Activated T-cell treated with anti-CD3 and anti-CD28 coated beads for 4 hours (primary cell): ENCODE measurements at regions not wholly inside any gene's neighbourhood (a gene's known extent, or its start where the extent isn't known, plus 50 kb on each side); places are given as distances from the start of the nearest gene placed in this dataset.

ENCODE experiments used
- DNase-seq: peaks from one replicate; pipeline ENCODE4 v3.0.0-alpha.2; 2020

DNA sequence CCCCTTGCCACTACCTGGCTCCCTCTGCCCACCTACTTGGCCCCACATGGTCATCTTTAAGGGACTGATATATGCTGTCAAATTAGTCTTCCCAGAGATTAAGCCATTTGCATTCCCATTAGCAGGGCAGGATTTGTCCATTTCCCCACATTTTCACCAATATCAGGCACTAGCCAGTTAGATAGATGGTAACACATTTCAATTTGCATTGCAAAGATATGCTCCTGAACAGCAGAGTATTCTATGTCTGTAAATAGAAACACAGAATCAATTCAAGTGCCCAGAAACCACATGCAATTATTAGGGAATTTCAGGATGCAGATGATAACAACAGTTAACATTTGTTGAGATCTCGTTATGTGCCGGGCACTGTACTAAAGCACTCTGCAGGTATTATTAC, 92.6 kb upstream of the IL12B start:
- no peak for DNase-seq

DNA sequence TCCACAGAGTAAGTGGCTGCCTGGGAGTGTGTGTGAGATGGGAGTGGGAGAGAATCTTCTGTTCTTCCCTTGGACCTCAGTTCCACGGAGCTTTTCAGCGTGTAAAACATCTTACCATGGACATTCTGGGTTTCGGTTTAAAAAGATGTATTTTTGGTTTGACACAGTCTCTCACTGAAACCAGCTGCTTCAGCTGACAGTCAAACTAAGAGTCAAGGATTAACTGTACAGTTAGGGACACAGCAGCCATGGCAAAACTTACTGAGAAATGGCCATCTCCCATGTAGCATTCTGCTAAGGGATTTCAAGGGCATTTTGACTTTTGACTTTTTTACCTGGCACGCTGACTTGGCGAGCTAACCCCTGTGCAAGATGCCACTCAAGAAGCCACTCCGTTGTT, 93.8 kb upstream of the IL12B start:
- no peak for DNase-seq

DNA sequence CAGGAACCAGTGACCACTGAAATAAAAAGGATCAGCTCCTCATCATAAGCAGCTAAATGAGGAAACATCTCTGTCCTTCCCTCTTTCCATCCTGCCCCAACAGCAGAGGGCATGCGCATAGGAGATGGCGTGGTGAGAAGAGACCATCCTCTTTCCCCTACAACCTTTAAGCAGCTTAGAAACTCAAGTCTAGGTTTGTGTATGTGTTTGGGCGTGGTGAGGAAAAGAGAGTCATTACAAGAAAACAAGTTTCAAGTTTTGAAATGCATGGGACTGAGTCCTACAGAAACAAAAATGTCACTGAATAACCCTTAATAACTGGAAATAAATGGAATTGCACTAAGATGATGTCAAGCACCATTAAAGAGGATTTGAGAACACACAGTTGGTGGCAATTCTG, 96.4 kb upstream of the IL12B start:
- no peak for DNase-seq

DNA sequence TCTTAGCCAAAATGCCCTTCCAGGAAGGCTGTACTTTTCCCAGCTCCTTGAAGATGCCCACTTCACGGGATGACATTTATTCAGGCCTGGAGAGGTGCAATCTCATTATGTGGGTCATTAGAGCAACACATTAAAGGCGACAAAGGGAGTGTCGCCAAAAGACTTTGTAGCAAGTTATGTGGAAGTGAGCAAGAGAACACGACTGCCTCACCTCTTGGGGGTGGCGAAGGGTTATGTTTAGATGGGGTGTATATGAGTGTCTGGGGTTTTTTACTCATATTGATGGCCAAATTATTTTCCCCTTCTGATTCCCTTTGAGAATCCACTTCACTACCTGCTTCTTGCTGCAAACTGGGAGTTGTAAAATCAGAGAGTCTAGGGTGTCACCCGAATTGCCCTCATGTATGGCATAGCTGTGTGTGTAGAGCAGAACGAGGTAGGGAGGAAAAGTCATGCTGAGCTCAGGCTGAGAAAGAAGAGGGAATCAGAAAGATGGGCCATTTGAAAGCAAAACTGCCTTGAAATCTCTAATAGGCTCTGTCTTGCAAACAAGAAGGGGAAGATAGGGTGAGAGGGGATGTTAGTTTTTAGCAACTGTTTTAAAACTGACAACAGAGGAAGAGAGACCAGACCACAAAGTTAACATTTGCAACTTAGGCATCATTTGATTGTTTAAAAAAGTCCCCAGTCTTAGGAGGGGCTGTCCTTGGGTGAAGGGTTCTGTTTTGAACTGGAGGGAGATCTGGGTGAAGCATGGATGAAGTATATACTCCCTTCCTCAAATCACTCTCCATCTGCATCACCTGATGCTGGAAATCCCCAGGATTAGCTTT, 97.1 kb upstream of the IL12B start:
- DNase-seq, result no peak

DNA sequence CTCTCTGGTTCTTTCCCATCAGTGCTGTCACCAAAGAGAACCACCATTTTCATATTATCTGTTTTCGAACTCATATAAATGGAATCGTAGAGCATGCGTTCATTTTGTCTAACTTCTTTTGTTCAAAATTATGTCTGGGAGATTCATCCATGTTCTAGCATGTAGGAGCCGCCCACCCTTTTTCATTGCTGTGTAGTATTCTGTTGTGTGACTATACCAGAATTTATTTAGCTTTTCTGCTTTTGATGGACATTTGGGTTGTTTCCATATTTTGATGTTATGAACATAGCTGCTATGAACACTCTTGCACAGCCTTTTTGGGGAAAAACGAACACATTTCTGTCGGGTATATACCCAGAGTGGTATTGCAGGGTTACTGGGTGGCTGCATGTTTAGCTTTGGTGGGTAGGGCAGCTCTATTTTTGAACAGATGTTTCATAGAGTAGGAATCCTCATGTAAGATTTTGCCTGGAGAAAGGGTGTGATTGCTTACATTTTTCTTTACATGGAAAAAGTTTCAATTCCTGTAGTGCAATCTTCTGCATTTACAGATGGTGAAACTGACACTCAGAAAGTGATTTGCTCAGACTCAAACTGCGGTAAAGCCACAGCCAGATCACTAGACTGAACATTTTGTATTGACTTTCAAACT, 100.2 kb upstream of the IL12B start:
- DNase-seq, result no peak

DNA sequence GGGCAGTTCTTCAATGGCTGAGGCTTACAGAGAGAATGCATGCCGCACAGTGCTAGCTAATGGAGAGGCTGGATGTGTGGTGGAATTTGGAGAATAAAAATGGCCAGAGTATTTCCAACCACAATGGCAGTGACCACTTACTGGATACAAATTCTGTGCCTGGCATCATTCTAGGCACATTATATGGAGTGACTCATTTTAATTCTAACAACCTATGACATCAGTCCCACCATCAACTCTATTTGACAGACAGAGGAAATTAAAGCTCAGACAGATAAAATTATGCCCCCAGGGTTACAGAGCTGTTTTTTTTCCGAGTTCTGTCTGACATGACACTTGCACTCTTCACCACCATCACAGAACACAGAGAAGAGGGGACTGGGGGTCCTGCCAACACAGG, 105.6 kb upstream of the IL12B start:
- no peak for DNase-seq

DNA sequence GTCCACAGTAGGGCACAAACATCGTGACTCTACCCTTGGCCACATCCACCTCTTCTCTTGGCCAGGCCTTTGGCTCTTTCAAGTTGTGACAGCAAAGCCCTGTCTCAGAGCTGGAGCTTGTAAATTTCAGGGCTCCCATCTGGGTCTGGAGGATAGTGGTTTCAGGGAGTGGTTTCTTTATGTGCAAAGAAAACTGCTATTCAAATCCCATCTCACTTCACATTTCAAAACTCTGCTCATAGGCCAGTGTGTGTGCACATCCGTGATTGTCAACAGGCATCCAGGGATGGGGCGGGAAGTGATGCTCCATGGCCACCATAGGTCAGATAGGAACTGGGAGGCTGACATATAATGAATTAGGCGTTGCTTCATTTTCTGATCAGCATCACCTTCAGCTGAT, 107.8 kb upstream of the IL12B start:
- DNase-seq, result no peak

DNA sequence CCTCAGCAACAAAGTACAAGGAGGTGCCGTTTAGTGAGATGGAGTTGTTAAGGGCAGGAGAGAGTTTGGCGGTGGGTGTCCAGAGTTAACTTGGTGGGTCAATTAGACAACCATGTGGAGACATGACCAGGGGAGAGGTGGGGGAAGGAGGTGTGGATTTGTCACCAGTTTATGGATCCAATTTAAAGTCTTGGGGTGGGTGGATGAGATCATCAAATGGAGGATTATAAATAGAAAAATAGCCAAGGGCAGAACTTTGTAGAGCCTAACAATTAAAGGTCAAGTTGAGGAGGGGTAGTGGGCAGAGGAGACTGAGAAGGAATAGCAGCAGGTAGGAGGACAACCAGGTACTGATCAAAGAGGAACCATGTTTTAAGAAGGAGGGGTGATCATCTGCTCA, 108.7 kb upstream of the IL12B start:
- no peak for DNase-seq

DNA sequence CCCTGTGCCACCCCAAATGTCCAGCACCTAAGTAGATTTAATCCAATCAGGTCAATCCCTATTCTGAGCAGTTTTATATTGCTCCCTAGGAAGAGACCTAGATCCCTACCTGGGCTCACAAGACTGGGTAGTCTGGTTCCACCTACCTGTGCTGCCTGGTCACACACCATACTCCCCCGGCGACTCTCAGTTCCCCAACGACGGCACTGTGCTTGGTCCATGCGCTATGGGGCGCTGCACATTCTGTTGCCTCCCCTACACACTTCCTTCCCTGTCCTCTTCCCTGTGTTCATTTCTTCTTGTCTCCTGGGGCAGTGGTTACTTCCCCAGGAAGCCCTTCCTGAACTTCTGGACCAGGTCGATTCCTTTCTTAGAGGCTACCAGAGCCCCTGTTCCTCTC, 109.9 kb upstream of the IL12B start:
- DNase-seq, result no peak

DNA sequence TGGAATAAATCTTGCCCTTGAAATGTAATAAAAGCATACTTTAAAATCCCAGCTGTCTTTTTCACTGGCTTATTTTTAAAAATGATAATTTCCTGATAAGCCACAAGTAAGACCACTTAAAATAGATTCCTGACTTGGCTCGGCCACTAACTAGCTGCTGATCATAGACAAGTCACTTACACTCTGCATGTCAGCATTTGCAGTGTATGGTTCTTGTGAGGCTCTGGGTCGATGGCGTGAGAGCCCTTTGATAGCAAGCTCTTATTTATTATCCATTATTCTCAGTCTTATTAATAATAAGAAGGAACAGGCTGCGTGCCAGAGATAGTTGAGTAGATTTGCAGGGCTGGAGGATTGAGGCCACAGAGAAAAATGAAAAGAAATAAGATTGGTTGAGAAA, 110.7 kb upstream of the IL12B start:
- no peak for DNase-seq

DNA sequence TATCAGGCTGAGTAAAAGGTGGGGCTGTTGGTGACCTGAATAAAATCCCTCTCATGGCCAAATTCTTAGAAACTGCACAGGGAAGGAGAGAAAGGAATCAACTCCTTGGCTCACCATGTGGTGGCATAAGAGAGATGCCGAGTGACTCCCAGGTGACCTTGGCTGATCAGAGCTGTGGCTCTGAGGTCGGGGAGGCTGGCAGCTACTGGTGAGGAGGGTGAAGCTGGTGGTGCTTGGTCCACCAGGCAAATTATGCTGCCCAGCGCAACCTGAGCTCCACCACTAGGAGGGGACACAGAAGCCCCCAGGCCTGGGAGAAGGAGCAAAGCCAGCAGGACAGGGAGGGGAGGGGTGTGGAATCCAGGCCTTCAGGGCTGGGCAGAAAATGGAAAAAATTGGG, 111.2 kb upstream of the IL12B start:
- no peak for DNase-seq

DNA sequence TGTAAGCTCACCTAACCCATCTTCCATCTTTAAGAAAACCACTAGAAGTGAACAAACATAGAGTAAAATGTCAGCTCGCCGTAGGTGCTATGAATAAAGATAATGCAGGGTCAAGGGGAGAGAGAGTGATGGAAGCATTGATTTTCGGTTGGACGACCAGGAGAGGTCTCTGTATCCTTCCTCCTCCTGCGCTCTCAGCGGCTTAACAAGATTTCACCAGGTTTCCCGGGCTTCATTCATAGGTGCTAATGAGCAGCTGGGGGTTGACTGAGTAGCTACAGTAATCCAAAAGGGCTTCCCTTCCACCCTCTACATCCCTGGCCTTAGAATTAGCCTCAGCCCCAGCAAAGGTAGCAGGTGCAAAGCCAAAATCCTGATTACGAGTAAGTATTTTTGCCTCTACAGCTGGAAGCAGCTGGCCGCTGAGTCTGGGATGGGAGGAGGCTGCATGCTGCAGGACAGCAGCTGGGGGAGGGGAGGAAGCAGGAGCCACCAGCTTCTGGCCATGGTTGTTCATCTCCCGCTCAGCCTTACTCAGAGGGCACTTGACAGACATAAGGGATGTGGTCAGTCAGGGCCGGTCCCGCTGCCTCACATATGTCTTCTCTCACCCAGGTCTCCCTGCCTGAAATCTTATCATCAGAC, 112.0 kb upstream of the IL12B start:
- no peak for DNase-seq

DNA sequence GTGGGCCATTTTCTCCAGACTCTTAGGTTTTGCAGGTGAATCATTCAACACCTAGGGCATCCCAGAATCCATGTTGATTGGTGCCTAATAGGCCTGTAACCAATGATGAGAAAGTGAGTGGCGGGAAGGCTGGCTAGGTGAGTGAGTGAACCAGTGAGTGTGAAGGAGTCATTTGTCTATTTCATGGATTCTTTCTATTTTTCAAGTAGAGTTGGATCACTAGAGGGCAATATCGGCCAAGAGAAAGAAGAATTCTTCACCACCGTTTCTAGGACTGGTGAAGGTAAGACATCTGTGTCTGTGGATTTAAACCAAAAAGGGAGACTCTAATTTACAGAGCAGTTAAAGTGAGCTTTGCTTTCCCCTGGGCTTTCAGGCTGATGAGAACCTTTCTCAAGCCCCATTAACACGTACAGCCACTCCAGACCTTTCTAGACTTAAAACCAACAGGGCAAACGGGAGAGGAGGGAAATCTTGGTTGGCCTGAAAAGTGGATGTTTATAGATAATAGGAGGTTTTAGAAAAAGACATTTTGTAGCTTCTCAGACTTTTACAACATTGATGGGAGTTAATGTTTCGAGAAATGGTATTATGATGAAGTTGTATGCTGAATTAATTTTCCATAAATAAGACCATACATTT, 114.3 kb upstream of the IL12B start:
- no peak for DNase-seq

DNA sequence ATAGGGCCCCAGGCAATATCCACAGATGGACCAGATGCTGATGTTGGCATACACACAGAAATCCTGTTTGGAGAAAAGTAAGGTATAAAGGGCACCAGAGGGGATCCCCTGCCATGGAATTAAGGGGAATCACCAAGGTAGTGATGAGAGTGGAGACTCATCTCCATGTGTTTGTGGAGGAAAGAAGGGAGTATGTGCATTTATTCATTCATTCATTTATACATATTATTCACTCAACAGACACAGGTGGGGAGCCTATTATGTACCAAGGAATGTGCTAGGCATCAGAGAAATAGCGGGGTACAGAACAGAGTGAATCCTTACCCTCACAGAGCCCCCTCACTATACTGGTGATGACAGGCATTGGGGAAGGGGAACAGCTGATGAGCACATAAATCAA, 116.8 kb upstream of the IL12B start:
- no peak for DNase-seq

DNA sequence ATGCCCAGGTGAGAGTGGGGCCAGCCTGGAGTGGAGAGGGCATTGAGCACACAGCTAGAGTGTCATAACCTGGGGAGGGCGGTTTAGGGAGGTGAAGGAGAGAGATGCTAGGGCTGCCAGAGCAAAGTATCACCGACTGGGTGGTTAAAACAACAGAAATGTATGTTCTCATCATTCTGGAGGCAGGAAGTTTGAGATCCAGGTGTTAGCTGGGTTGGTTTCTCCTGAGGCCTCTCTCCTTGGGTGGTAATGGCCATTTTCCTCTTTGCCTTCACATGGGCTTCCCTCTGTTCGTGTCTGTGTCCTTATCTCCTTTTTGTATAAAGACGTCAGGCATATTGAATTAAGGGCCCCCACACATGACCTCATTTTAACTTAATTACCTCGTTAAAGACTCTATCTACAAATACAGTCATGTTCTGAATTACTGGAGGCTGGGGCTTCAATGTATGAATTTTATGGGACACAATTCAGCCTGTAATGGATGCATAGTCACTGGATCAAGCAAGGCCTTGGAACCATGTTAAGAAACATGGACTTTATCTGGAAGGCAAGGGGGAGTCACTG, 118.6 kb upstream of the IL12B start:
- no peak for DNase-seq

DNA sequence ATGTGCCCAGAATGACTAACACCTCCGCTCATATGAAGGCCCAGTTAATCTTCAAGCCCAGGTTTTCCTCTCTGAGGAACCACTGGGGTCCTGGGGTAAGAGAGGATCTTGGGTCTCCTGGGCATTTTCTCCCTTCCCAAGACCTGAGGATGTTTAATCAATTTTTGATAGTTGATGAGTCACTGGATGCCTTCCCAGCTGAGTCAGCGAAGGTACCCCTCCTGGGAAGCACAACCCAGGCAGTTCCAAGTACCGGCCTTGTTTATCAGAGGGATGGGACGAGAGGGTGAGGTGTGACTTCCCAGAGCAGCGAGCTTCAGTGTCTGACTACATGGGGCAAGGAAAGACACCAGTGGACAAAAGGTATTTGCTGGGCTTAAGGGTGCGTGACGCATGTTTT, 119.6 kb upstream of the IL12B start:
- DNase-seq, result no peak

DNA sequence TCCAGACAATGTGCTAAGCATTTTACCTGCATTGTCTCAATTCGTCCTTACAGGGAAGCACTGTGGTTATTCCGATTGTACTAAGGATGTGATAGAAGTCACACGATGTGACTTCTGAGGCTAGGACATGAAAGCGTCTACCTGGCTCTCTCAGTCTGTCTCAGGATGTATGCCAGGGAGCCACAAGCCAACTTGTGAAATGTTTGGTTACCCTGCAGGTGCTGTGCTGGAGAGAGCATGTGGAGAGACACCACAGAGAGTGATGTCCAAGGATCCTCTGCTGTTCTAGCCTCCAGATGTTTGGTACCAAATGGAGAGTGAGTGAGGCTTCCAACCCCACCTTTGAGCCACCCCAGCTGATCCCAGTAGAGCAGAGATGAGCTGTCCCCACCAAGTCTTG, 120.1 kb upstream of the IL12B start:
- DNase-seq, result no peak

DNA sequence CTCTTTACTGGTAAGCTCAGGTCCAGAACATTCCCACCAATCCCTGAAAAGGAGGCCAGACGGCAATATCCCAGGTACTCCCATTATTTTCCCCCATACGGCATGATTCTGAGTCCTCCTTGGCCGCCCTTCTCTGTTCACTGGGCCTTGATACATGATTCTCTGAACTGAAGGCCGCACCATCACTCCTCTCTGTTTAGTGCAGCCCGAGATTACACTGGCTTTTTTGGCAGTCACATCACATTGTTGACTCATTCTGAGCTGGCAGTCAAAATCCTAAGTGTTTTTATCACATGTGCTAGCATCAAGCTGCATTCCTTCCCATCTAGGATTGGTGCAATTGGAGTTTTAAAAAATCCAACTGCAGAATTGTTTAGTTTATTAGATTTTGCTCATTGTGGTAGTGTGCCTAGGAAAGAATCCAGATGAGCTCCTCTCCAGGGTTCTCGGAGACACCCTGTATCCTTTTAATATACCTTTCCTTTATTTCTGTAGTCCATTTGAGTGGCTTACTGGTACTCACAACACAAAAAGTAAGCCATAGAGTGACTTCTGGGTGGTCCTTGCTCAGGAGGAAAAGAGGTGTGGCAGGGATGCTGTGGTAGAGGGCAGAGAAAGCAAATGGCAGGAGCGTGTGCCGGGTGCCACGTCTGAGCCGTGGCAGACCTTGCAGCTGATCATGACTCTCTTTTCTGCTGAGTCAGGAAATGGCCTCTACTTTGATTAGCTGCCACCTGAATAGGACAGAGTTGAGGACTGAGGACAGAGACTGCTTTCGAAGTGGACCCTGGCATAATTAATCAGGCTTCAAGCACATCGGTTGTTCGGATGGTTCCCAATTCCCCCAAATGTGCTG, 121.1 kb upstream of the IL12B start:
- DNase-seq, result no peak

DNA sequence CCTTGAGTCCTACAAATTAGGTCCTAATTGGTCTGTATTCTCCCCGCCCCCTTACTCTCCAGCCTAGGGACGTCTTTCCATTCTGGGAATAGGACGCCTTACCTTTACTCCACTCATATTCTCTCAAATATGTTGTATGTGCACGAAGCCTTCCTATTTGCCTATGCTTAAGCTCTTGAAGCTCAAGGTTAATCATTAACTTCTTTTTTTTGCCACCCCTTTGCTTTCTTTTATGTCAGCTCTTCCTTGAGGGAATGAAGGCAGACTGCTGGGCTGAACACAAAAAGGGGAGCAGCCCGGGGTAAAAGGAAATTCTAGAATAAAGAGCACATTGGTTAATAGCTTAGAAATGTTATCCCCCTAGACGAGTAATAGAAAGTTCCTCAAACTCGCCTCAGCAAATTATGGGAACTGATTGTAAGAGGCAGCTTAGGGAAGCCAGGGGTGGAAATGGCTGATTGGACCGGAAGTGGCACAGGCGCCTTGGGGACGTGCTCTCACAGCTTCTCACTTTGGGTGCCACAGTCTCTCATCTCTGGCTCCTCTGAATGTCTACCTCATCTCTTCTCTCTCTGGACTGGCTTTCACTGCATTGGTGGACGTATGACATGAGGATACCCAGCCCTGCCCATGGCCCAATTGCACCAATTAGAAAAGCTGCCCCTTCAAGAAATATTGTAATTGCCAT, 122.3 kb upstream of the IL12B start:
- DNase-seq, result no peak

DNA sequence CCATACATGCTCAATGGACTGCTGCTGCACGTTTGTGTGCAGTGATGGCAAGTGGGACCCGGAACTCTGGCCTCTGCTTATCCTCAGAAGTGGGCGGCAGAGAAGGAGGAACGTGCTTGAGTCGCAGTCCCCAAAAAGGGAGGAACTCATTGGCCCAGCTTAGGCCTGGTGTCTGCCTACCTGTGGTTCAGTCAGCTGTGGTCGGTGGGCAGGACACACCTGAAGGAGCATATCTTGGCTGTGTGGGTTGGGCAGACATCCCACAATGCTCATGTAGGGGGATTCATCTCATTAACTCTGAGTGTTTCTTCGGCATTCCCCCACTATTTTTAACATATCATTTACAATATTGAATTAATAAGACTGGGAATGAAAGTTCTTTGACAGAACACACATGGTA, 122.9 kb upstream of the IL12B start:
- DNase-seq, result no peak

DNA sequence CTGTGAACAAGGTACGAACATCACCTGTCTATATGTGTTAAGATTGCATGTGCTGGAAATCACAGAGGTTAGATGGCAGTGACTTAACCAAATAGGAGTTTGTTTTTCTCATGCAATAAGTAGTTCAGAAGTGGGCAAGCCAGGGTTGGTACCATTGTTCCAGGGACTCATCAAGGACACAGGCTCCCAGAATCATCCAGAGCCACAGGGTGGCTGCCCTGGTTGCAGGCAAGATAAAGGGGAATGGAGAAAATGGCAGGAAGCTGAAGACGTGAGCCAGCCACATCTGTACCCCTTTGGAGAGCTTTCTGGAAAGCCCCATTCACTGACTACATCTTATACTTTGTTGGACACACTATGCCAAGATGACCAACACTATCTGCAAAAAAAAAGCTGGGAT, 126.0 kb upstream of the IL12B start:
- DNase-seq, result no peak
